Skin epidermis (tissue), 12 donors: ENCODE measurements at regions not wholly inside any gene's neighbourhood (a gene's known extent, or its start where the extent isn't known, plus 50 kb on each side); places are given as distances from the start of the nearest gene placed in this dataset.

Experiments
- H3K27ac ChIP-seq, 21 experiments: fragments of 200-600 bp; sonication (generic) in 11 of 21; one replicate each; pipeline ENCODE4 v1.5.0; 2020; ENCODE audit warnings: mild to moderate bottlenecking in 3 of 21, inconsistent platforms in 2 of 21, moderate library complexity in 2 of 21
- H3K4me3 ChIP-seq, 7 experiments: fragments of 200-600 bp; sonication (generic) in 2 of 7; one replicate each; pipeline ENCODE4 v1.5.0; 2020; ENCODE audit warnings: inconsistent platforms in 2 of 7, mild to moderate bottlenecking in 2 of 7, moderate library complexity in 1 of 7

- H3K27ac ChIP-seq = peak overlapping the region in 19 of 21 experiments; percentile 26 to 85 (median 76)
- H3K4me3 ChIP-seq = peak overlapping the region; percentile 47 to 61 (median 52)
Observed at GRCh38 chr1:201649761-201650622, 111.1 kb downstream of the NAV1 start.

GRCh38 chr1:201650623-201650933, 111.7 kb downstream of the NAV1 start:
- peak overlapping the region in 16 of 21 experiments; percentile 43 to 85 (median 76) for H3K27ac ChIP-seq
- peak overlapping the region; percentile 47 to 61 (median 52) for H3K4me3 ChIP-seq

GRCh38 chr1:201652181-201652580, 113.3 kb downstream of the NAV1 start:
- Histone ChIP-seq H3K27ac (no peak overlapping the region), H3K4me3 (no peak overlapping the region)

- Histone ChIP-seq H3K4me3 (no peak overlapping the region), H3K27ac (no peak overlapping the region)
Observed at GRCh38 chr1:201653233-201653632, 114.3 kb downstream of the NAV1 start.

- no peak overlapping the region for H3K27ac ChIP-seq
Observed at GRCh38 chr1:201653883-201654282, 115.0 kb downstream of the NAV1 start.

GRCh38 chr1:201655243-201655642, 116.3 kb downstream of the NAV1 start:
- peak overlapping the region in 1 of 21 experiments; percentile 29 for H3K27ac ChIP-seq
- no peak overlapping the region for H3K4me3 ChIP-seq

More at GRCh38 chr1:201653883-201654282, 115.0 kb downstream of the NAV1 start:
- H3K4me3 ChIP-seq = no peak overlapping the region

- H3K27ac ChIP-seq = peak overlapping the region in 1 of 21 experiments; percentile 29
- H3K4me3 ChIP-seq = no peak overlapping the region
Observed at GRCh38 chr1:201655910-201656309, 117.0 kb downstream of the NAV1 start.

GRCh38 chr1:201656311-201657032, 117.5 kb downstream of the NAV1 start:
- no peak overlapping the region for H3K27ac ChIP-seq
- H3K4me3 ChIP-seq = no peak overlapping the region

- Histone ChIP-seq H3K4me3 (no peak overlapping the region), H3K27ac (no peak overlapping the region)
Observed at GRCh38 chr1:201659572-201659971, 120.6 kb downstream of the NAV1 start.

- Histone ChIP-seq H3K4me3 (no peak overlapping the region), H3K27ac (no peak overlapping the region)
Observed at GRCh38 chr1:201660931-201661822, 122.2 kb downstream of the NAV1 start.

- Histone ChIP-seq H3K4me3 (no peak overlapping the region), H3K27ac (no peak overlapping the region)
Observed at GRCh38 chr1:201661823-201662359, 123.0 kb downstream of the NAV1 start.

- H3K27ac ChIP-seq = no peak overlapping the region
- no peak overlapping the region for H3K4me3 ChIP-seq
Observed at GRCh38 chr1:201662646-201663045, 123.7 kb downstream of the NAV1 start.

- Histone ChIP-seq H3K4me3 (no peak overlapping the region), H3K27ac (no peak overlapping the region)
Observed at GRCh38 chr1:201663491-201664113, 124.7 kb downstream of the NAV1 start.

GRCh38 chr1:201665036-201665435, 126.1 kb downstream of the NAV1 start:
- Histone ChIP-seq H3K27ac (no peak overlapping the region), H3K4me3 (no peak overlapping the region)

GRCh38 chr1:201666102-201666501, 127.2 kb downstream of the NAV1 start:
- no peak overlapping the region for H3K4me3 ChIP-seq
- no peak overlapping the region for H3K27ac ChIP-seq

GRCh38 chr1:201666645-201667044, 127.7 kb downstream of the NAV1 start:
- H3K4me3 ChIP-seq = no peak overlapping the region
- no peak overlapping the region for H3K27ac ChIP-seq

- Histone ChIP-seq H3K27ac (no peak overlapping the region), H3K4me3 (no peak overlapping the region)
Observed at GRCh38 chr1:201667479-201667878, 128.6 kb downstream of the NAV1 start.

- Histone ChIP-seq H3K4me3 (no peak overlapping the region), H3K27ac (no peak overlapping the region)
Observed at GRCh38 chr1:201670517-201670916, 131.6 kb downstream of the NAV1 start.

- Histone ChIP-seq H3K4me3 (no peak overlapping the region), H3K27ac (no peak overlapping the region)
Observed at GRCh38 chr1:201672685-201673084, 133.8 kb downstream of the NAV1 start.
